Ascending aorta (tissue), 2 donors: ENCODE measurements at regions not wholly inside any gene's neighbourhood (a gene's known extent, or its start where the extent isn't known, plus 50 kb on each side); places are given as distances from the start of the nearest gene placed in this dataset.

Source experiments
- DNase-seq, 2 donors: peaks; one replicate each; pipeline ENCODE4 v3.0.0-alpha.2; 2019; ENCODE audit warnings: low spot score in 2 of 2
- H3K27ac ChIP-seq, 2 donors: fragments of 200-600 bp; sonication (generic); one replicate each; pipeline ENCODE4 v1.5.1; 2016 to 2017; ENCODE audit warnings: mild to moderate bottlenecking in 1 of 2
- H3K27me3 ChIP-seq: fragments of 200-600 bp; sonication (generic); one replicate; pipeline ENCODE4 v1.5.1; 2017
- H3K36me3 ChIP-seq, 2 donors: fragments of 200-600 bp; sonication (generic); one replicate each; pipeline ENCODE4 v1.5.1; 2016
- H3K4me1 ChIP-seq, 2 donors: fragments of 200-600 bp; sonication (generic); one replicate each; pipeline ENCODE4 v1.5.1; 2016 to 2017; ENCODE audit warnings: mild to moderate bottlenecking in 1 of 2
- H3K4me3 ChIP-seq, 2 donors: fragments of 200-600 bp; sonication (generic); one replicate each; pipeline ENCODE4 v1.5.1; 2016 to 2017; ENCODE audit warnings: mild to moderate bottlenecking in 1 of 2
- H3K9me3 ChIP-seq, 2 donors: fragments of 200-600 bp; sonication (generic); one replicate each; pipeline ENCODE4 v1.5.1; 2016
- CTCF ChIP-seq, 3 experiments: fragments of 200-600 bp in 2 of 3; fragments of 450-650 bp in 1 of 3; sonication (generic) in 2 of 3; IDR thresholded peaks; one replicate each; pipeline ENCODE4 v1.5.1; 2016 to 2019; ENCODE audit warnings: antibody characterized with exemption in 3 of 3, mild to moderate bottlenecking in 1 of 3, moderate library complexity in 1 of 3
- intact Hi-C: fragments of 100-400 bp; cut with DNase I; formaldehyde crosslinking; loops from one replicate; pipeline ENCODE4 v1.15.1; 2023

- Histone ChIP-seq H3K4me3 (no peak overlapping the region), H3K27me3 (no peaks in the 10 kb centered on the region), H3K9me3 (no peaks in the 10 kb centered on the region), H3K36me3 (no peaks in the 10 kb centered on the region), H3K27ac (no peak overlapping the region), H3K4me1 (no peaks in the 10 kb centered on the region)
- intact Hi-C loops, result loop anchor here (10.0 kb wide), 1 partner anchor 1078 kb away; the partner anchor contains the start of genes CENPL and DARS2
- DNase-seq, result no peak
- TF ChIP-seq CTCF (IDR thresholded peaks at IDR 0.05), result no peak
Observed at GRCh38 chr1:172746091-172746949, 87.4 kb downstream of the FASLG start.

GRCh38 chr1:172748201-172748600 is 89.3 kb downstream of the FASLG start:
- Histone ChIP-seq H3K9me3 (no peaks in the 10 kb centered on the region), H3K36me3 (no peaks in the 10 kb centered on the region), H3K27ac (no peak overlapping the region), H3K4me1 (no peaks in the 10 kb centered on the region), H3K4me3 (no peak overlapping the region), H3K27me3 (no peaks in the 10 kb centered on the region)
- intact Hi-C loops, result loop anchor here (10.0 kb wide), 1 partner anchor 1077 kb away; the partner anchor contains the start of genes CENPL and DARS2
- no peak for DNase-seq
- TF ChIP-seq CTCF (IDR thresholded peaks at IDR 0.05), result no peak

- intact Hi-C loops, result no loop called here
Observed at GRCh38 chr1:172751683-172752082, 92.8 kb downstream of the FASLG start.

GRCh38 chr1:172753964-172754363 is 95.1 kb downstream of the FASLG start:
- intact Hi-C loops, result no loop called here
- DNase-seq, result no peak
- no peaks in the 10 kb centered on the region for H3K4me1 ChIP-seq
- no peak for TF ChIP-seq CTCF (IDR thresholded peaks at IDR 0.05)
- H3K4me3 ChIP-seq, result no peak overlapping the region
- no peaks in the 10 kb centered on the region for H3K36me3 ChIP-seq
- no peaks in the 10 kb centered on the region for H3K9me3 ChIP-seq
- no peak overlapping the region for H3K27ac ChIP-seq
- no peaks in the 10 kb centered on the region for H3K27me3 ChIP-seq

More at GRCh38 chr1:172751683-172752082, 92.8 kb downstream of the FASLG start:
- H3K27me3 ChIP-seq, result no peaks in the 10 kb centered on the region
- no peaks in the 10 kb centered on the region for H3K4me1 ChIP-seq
- H3K36me3 ChIP-seq, result no peaks in the 10 kb centered on the region
- H3K27ac ChIP-seq, result no peak overlapping the region
- H3K9me3 ChIP-seq, result no peaks in the 10 kb centered on the region
- no peak for DNase-seq
- TF ChIP-seq CTCF (IDR thresholded peaks at IDR 0.05), result no peak
- H3K4me3 ChIP-seq, result no peak overlapping the region

- no peak overlapping the region for H3K4me3 ChIP-seq
- no peaks in the 10 kb centered on the region for H3K36me3 ChIP-seq
- no peak for TF ChIP-seq CTCF (IDR thresholded peaks at IDR 0.05)
- DNase-seq, result no peak
- H3K27me3 ChIP-seq, result no peaks in the 10 kb centered on the region
- intact Hi-C loops, result no loop called here
- H3K9me3 ChIP-seq, result no peaks in the 10 kb centered on the region
- no peaks in the 10 kb centered on the region for H3K4me1 ChIP-seq
- no peak overlapping the region for H3K27ac ChIP-seq
Observed at GRCh38 chr1:172754609-172755008, 95.7 kb downstream of the FASLG start.
